ENCODE measurements at regions not wholly inside any gene's neighbourhood (a gene's known extent, or its start where the extent isn't known, plus 50 kb on each side); places are given as distances from the start of the nearest gene placed in this dataset.

DNA sequence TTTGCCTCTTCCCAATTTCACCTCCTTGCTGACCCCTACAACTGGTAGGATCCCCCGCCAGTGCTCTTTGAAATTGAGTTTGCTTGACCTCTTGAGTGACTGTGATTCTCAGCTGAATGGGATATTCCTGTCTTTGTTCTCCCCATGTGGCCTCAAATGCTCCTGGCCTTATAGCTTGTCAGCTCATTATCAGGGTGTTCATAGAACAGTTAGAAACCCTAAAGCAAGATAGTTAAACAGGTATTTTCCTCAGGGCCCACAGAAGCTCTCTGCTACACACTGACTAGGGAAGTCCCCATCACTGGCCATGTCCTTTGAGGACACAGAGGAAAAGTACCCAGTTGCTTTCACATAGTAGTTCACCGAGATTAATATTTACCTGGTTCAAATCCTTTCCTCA is 211.5 kb upstream of the DTNBP1 start:
- no peak overlapping the region for H3K27ac ChIP-seq
- TF ChIP-seq CTCF (conservative IDR thresholded peaks at IDR 0.05), result no peak

DNA sequence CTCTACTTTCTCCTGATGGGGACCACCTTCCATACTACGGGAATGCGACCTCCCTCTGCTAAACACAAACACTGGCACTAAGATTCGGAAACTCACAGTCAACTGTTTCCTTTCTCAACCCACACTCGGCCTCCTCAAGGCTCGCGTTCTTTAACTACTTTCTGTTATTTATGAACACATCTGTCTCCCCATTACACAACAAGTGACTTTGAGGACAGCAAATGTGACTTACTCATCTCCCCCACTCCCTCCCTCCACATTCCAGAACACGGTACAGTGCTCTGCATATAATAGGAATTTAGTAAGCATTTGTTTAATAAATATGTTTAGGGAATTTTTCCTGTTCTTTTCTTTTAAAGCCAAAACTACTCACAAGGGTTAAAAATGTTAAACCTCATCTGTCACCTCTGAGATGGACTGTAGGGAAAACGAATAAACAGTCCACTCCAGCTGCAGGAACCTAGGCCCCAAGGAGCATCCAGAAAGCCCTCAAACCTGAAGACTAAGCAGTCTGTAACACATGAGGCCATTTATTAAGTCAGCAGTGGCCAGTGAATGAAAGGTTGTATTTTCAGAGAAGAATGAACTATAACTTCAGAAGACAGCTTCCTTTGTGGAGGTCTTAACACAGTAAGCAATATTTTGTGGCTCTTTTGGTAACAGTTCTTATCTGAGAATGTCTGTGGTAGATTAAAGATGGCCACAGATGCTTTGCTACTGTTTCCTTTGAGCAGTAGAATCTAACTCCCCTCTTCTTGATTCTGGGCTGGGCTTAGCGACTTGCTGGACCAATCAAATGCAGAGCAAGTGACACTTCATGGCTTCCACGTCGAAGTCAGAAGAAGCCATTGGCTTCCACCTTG is 209.6 kb upstream of the DTNBP1 start:
- TF ChIP-seq CTCF (conservative IDR thresholded peaks at IDR 0.05), result no peak

GRCh38 chr6:15871276-15871675 is 208.4 kb upstream of the DTNBP1 start:
- H3K27ac ChIP-seq, result no peak overlapping the region
- no peak for TF ChIP-seq CTCF (conservative IDR thresholded peaks at IDR 0.05)

More for the DNA sequence above, 209.6 kb upstream of the DTNBP1 start:
- no peak overlapping the region for H3K27ac ChIP-seq

DNA sequence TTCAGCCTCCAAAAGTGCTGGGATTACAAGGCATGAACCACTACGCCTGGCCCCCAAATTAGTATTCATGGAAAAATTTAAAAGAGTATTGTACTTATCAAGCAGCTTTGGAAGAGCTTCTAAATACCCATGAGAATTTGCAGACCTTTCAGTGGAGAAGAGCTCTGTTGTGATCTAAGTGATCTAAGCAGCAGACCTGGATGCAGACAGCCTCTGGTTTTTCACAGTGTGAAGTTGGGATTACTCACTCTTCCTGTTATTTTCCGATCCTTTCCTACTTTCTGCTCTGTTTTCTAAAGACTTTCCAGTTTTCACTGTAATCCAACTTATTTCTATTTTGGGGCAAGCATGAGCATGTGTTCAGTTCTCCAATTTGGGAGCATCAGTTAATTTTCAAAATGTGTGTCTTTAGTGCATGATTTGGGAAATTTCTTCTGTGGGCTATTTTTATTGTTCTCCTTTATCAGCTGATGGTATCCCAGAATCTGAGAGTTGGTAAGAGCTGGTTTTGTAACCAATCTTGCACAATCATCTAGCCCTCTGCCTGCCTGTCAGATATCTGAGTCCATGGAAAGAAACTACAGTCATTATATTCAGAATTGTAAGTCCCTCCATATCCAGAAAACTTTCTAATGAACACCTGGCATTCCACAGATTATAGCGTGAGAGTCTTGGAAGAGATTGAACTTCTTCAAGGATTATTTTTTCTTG is 207.7 kb upstream of the DTNBP1 start:
- no peak overlapping the region for H3K27ac ChIP-seq
- TF ChIP-seq CTCF (conservative IDR thresholded peaks at IDR 0.05), result no peak

- H3K27ac ChIP-seq, result no peak overlapping the region
- no peak for TF ChIP-seq CTCF (conservative IDR thresholded peaks at IDR 0.05)
Observed at GRCh38 chr6:15864708-15865062, 201.9 kb upstream of the DTNBP1 start.

GRCh38 chr6:15864038-15864707 is 201.3 kb upstream of the DTNBP1 start:
- no peak overlapping the region for H3K27ac ChIP-seq
- no peak for TF ChIP-seq CTCF (conservative IDR thresholded peaks at IDR 0.05)

GRCh38 chr6:15862810-15863209 is 200.0 kb upstream of the DTNBP1 start:
- no peak overlapping the region for H3K27ac ChIP-seq
- no peak for TF ChIP-seq CTCF (conservative IDR thresholded peaks at IDR 0.05)
